OCI-LY7 (cell line): ENCODE measurements at regions not wholly inside any gene's neighbourhood (a gene's known extent, or its start where the extent isn't known, plus 50 kb on each side); places are given as distances from the start of the nearest gene placed in this dataset.

ENCODE experiments used
- EZH2phosphoT487 ChIP-seq: fragments of 200-600 bp; sonication (generic); IDR thresholded peaks from 2 replicates; pipeline ENCODE4 v1.6.1; 2018; ENCODE audit warnings: low read depth, borderline replicate concordance, mild to moderate bottlenecking, mixed run types, antibody characterized with exemption, low read length, moderate library complexity, mixed read lengths
- TF ChIP-seq, protein P1 (sequence below): fragments of 200-600 bp; sonication (generic); conservative IDR thresholded peaks from 2 replicates; pipeline ENCODE4 v1.5.1; 2014; ENCODE audit warnings: mild to moderate bottlenecking, antibody characterized with exemption, low read length, moderate library complexity, mixed read lengths

DNA sequence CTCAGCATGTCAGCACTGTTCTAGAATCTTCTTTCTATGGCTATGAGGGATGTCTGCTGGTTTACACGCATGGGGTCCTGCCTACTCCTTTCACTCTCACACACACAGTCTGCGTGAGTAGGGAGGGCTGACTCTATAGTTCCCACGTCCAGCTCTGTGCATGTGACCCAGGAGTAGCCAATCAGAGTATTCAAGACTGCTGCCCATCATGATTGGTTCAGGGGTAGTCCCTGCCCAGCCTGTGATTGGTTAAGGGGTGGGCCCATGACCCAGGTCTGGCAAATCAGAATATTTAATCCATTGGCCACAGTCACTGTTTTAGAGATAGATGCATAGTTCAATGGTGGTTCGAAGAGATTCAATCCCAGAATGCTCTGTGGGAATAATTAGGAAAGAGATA lies 151.3 kb upstream of the IRX3 start:
- TF ChIP-seq, protein P1, sequence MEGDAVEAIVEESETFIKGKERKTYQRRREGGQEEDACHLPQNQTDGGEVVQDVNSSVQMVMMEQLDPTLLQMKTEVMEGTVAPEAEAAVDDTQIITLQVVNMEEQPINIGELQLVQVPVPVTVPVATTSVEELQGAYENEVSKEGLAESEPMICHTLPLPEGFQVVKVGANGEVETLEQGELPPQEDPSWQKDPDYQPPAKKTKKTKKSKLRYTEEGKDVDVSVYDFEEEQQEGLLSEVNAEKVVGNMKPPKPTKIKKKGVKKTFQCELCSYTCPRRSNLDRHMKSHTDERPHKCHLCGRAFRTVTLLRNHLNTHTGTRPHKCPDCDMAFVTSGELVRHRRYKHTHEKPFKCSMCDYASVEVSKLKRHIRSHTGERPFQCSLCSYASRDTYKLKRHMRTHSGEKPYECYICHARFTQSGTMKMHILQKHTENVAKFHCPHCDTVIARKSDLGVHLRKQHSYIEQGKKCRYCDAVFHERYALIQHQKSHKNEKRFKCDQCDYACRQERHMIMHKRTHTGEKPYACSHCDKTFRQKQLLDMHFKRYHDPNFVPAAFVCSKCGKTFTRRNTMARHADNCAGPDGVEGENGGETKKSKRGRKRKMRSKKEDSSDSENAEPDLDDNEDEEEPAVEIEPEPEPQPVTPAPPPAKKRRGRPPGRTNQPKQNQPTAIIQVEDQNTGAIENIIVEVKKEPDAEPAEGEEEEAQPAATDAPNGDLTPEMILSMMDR: no peak
- no peak for TF ChIP-seq EZH2phosphoT487
